SK-MEL-5 (cell line): ENCODE measurements at regions not wholly inside any gene's neighbourhood (a gene's known extent, or its start where the extent isn't known, plus 50 kb on each side); places are given as distances from the start of the nearest gene placed in this dataset.

ENCODE experiments used
- DNase-seq: peaks from one replicate; pipeline ENCODE4 v3.0.0-alpha.2; 2016; ENCODE audit warnings: low read depth, low spot score
- in situ Hi-C: cut with HindIII; loops from 2 replicates; pipeline ENCODE4 v1.10.0; 2016; ENCODE audit warnings: low sequenced_read_pairs, high pct_unique_total_duplicates, low pct_unique_long_range_greater_than_20kb

- in situ Hi-C loops, result no loop called here
- no peak for DNase-seq
Observed at GRCh38 chr13:105937451-105937850, 598.0 kb downstream of the EFNB2 start.

GRCh38 chr13:105936816-105937215 is 598.6 kb downstream of the EFNB2 start:
- in situ Hi-C loops, result no loop called here
- DNase-seq, result no peak

GRCh38 chr13:105929505-105929904 is 606.0 kb downstream of the EFNB2 start:
- in situ Hi-C loops, result no loop called here
- DNase-seq, result no peak

GRCh38 chr13:105928901-105929300 is 606.6 kb downstream of the EFNB2 start:
- DNase-seq, result no peak
- in situ Hi-C loops, result no loop called here

- in situ Hi-C loops, result no loop called here
Observed at GRCh38 chr13:105928048-105928447, 607.4 kb downstream of the EFNB2 start.

GRCh38 chr13:105925496-105925895 is 610.0 kb downstream of the EFNB2 start:
- DNase-seq, result no peak
- in situ Hi-C loops, result no loop called here

More at GRCh38 chr13:105928048-105928447, 607.4 kb downstream of the EFNB2 start:
- no peak for DNase-seq

- in situ Hi-C loops, result no loop called here
- no peak for DNase-seq
Observed at GRCh38 chr13:105921711-105922110, 613.8 kb downstream of the EFNB2 start.

GRCh38 chr13:105920370-105920769 is 615.1 kb downstream of the EFNB2 start:
- no peak for DNase-seq
- in situ Hi-C loops, result no loop called here

- DNase-seq, result peak; percentile 4
- in situ Hi-C loops, result no loop called here
Observed at GRCh38 chr13:105918842-105919741, 616.4 kb downstream of the EFNB2 start.

GRCh38 chr13:105915146-105915850 is 620.2 kb downstream of the EFNB2 start:
- DNase-seq, result no peak
- in situ Hi-C loops, result no loop called here

- DNase-seq, result no peak
- in situ Hi-C loops, result no loop called here
Observed at GRCh38 chr13:105914291-105915036, 621.0 kb downstream of the EFNB2 start.

GRCh38 chr13:105908586-105908985 is 626.9 kb downstream of the EFNB2 start:
- in situ Hi-C loops, result no loop called here

GRCh38 chr13:105907319-105908019 is 628.0 kb downstream of the EFNB2 start:
- DNase-seq, result no peak
- in situ Hi-C loops, result no loop called here

More at GRCh38 chr13:105908586-105908985, 626.9 kb downstream of the EFNB2 start:
- DNase-seq, result no peak

GRCh38 chr13:105906746-105907145 is 628.7 kb downstream of the EFNB2 start:
- in situ Hi-C loops, result no loop called here

GRCh38 chr13:105904034-105904742 is 631.3 kb downstream of the EFNB2 start:
- in situ Hi-C loops, result no loop called here

More at GRCh38 chr13:105906746-105907145, 628.7 kb downstream of the EFNB2 start:
- DNase-seq, result no peak

GRCh38 chr13:105902396-105902795 is 633.1 kb downstream of the EFNB2 start:
- in situ Hi-C loops, result no loop called here
- DNase-seq, result no peak

More at GRCh38 chr13:105904034-105904742, 631.3 kb downstream of the EFNB2 start:
- no peak for DNase-seq

GRCh38 chr13:105897575-105897974 is 637.9 kb downstream of the EFNB2 start:
- in situ Hi-C loops, result no loop called here

More at GRCh38 chr13:105897575-105897974, 637.9 kb downstream of the EFNB2 start:
- no peak for DNase-seq
